Vagina (tissue), 2 donors: ENCODE measurements at regions not wholly inside any gene's neighbourhood (a gene's known extent, or its start where the extent isn't known, plus 50 kb on each side); places are given as distances from the start of the nearest gene placed in this dataset.

Source experiments
- DNase-seq, 2 donors: peaks; one replicate each; pipeline ENCODE4 v3.0.0-alpha.2; 2017; ENCODE audit errors: extremely low spot score in 2 of 2
- H3K27ac ChIP-seq: fragments of 200-600 bp; sonication (generic); one replicate; pipeline ENCODE4 v1.5.1; 2019
- H3K27me3 ChIP-seq: fragments of 200-600 bp; sonication (generic); one replicate; pipeline ENCODE4 v1.5.1; 2019
- H3K36me3 ChIP-seq, 2 donors: fragments of 200-600 bp; sonication (generic); one replicate each; pipeline ENCODE4 v1.5.1; 2017 to 2019
- H3K4me1 ChIP-seq: fragments of 200-600 bp; sonication (generic); one replicate; pipeline ENCODE4 v1.5.1; 2019
- H3K4me3 ChIP-seq, 2 donors: fragments of 200-600 bp; sonication (generic); 1 replicate in 1 of 2; 2 replicates in 1 of 2; pipeline ENCODE4 v1.5.1; 2016 to 2019
- H3K9me3 ChIP-seq: fragments of 200-600 bp; sonication (generic); one replicate; pipeline ENCODE4 v1.5.1; 2019
- CTCF ChIP-seq, 3 experiments: fragments of 450-650 bp in 2 of 3; fragments of 200-600 bp in 1 of 3; sonication (generic) in 1 of 3; IDR thresholded peaks; one replicate each; pipeline ENCODE4 v1.5.1; 2017 to 2019; ENCODE audit warnings: antibody characterized with exemption in 3 of 3, mild to moderate bottlenecking in 2 of 3, moderate library complexity in 2 of 3
- POLR2A ChIP-seq, 2 donors: fragments of 450-650 bp; IDR thresholded peaks; one replicate each; pipeline ENCODE4 v1.6.1; 2017; ENCODE audit warnings: antibody characterized with exemption in 2 of 2, mild to moderate bottlenecking in 2 of 2, moderate library complexity in 2 of 2
- POLR2AphosphoS5 ChIP-seq, 2 donors: sonication (generic); formaldehyde crosslinking; IDR thresholded peaks; one replicate each; pipeline ENCODE4 v1.9.0; 2017; ENCODE audit warnings: antibody characterized with exemption in 2 of 2, mild to moderate bottlenecking in 2 of 2, low read depth in 1 of 2; ENCODE audit not compliant: insufficient read depth in 1 of 2
- intact Hi-C: fragments of 100-400 bp; cut with DNase I; formaldehyde crosslinking; loops from one replicate; pipeline ENCODE4 v1.15.1; 2023

DNA sequence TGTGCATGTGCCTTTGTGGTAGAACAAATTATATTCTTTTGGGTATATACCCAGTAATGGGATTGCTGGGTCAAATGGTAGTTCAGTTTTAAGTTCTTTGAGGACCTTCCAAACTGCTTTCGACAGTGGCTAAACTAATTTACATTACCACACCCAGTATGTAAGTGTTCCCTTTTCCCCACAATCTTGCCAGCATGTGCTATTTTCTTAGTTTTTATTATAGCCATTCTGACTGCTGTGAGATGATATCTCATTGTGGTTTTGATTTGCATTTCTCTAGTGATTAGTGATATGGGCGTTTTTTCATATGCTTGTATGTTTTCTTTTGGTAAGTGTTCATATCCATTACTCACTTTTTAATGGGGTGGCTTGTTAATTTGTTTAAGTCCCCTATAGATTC lies 251.6 kb upstream of the DEFB112 start:
- no peak overlapping the region for H3K4me3 ChIP-seq
- no peak overlapping the region for H3K27ac ChIP-seq
- intact Hi-C loops: no loop called here
- no peak for DNase-seq
- no peaks in the 10 kb centered on the region for H3K27me3 ChIP-seq
- no peaks in the 10 kb centered on the region for H3K4me1 ChIP-seq
- TF ChIP-seq CTCF (IDR thresholded peaks at IDR 0.05) (no peak), POLR2A (IDR thresholded peaks at IDR 0.05) (no peak), POLR2AphosphoS5 (IDR thresholded peaks at IDR 0.05; ENCODE audit: insufficient read depth in 1 of 2, low read depth in 1 of 2) (no peak)
- H3K36me3 ChIP-seq: no peaks in the 10 kb centered on the region
- H3K9me3 ChIP-seq: no peaks in the 10 kb centered on the region

- intact Hi-C loops: no loop called here
Measured at GRCh38 chr6:50305660-50306059, 255.9 kb upstream of the DEFB112 start.

DNA sequence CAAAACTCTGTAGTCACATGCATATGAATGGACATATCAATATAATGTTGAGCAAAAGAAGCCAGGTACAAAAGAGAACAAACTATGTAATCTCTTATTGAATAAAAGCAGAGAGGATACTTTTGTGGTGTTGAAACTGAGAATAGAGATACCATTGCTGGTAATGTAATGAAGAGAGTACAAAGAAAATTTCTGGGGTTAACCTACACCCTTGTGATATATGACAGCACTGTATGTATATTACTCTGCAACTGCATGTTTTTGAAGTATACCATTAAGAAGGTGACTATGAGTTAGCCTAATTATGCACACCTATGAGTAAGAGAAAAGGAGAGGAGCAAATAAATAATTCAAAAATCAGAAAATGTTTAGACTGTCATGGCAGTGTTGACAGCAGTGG lies 268.8 kb upstream of the DEFB112 start:
- DNase-seq: no peak
- Histone ChIP-seq H3K4me1 (no peaks in the 10 kb centered on the region), H3K9me3 (no peaks in the 10 kb centered on the region), H3K27me3 (no peaks in the 10 kb centered on the region), H3K27ac (no peak overlapping the region), H3K36me3 (no peaks in the 10 kb centered on the region), H3K4me3 (no peak overlapping the region)
- no peak for TF ChIP-seq POLR2AphosphoS5 (IDR thresholded peaks at IDR 0.05; ENCODE audit: insufficient read depth in 1 of 2, low read depth in 1 of 2)
- TF ChIP-seq CTCF (IDR thresholded peaks at IDR 0.05): no peak
- no peak for TF ChIP-seq POLR2A (IDR thresholded peaks at IDR 0.05)
- intact Hi-C loops: no loop called here

More at GRCh38 chr6:50305660-50306059, 255.9 kb upstream of the DEFB112 start:
- H3K36me3 ChIP-seq: no peaks in the 10 kb centered on the region
- H3K4me3 ChIP-seq: no peak overlapping the region
- no peak overlapping the region for H3K27ac ChIP-seq
- H3K27me3 ChIP-seq: no peaks in the 10 kb centered on the region
- no peaks in the 10 kb centered on the region for H3K9me3 ChIP-seq
- no peak for TF ChIP-seq POLR2A (IDR thresholded peaks at IDR 0.05)
- TF ChIP-seq CTCF (IDR thresholded peaks at IDR 0.05): no peak
- TF ChIP-seq POLR2AphosphoS5 (IDR thresholded peaks at IDR 0.05; ENCODE audit: insufficient read depth in 1 of 2, low read depth in 1 of 2): no peak
- H3K4me1 ChIP-seq: no peaks in the 10 kb centered on the region
- DNase-seq: no peak

- no peak overlapping the region for H3K4me3 ChIP-seq
- TF ChIP-seq POLR2AphosphoS5 (IDR thresholded peaks at IDR 0.05; ENCODE audit: insufficient read depth in 1 of 2, low read depth in 1 of 2): no peak
- no peak for TF ChIP-seq CTCF (IDR thresholded peaks at IDR 0.05)
- no peak for TF ChIP-seq POLR2A (IDR thresholded peaks at IDR 0.05)
- DNase-seq: no peak
- no peaks in the 10 kb centered on the region for H3K27me3 ChIP-seq
- H3K36me3 ChIP-seq: no peaks in the 10 kb centered on the region
- H3K27ac ChIP-seq: no peak overlapping the region
- H3K4me1 ChIP-seq: no peaks in the 10 kb centered on the region
- H3K9me3 ChIP-seq: no peaks in the 10 kb centered on the region
- intact Hi-C loops: no loop called here
Measured at GRCh38 chr6:50330347-50330746, 280.6 kb upstream of the DEFB112 start.

DNA sequence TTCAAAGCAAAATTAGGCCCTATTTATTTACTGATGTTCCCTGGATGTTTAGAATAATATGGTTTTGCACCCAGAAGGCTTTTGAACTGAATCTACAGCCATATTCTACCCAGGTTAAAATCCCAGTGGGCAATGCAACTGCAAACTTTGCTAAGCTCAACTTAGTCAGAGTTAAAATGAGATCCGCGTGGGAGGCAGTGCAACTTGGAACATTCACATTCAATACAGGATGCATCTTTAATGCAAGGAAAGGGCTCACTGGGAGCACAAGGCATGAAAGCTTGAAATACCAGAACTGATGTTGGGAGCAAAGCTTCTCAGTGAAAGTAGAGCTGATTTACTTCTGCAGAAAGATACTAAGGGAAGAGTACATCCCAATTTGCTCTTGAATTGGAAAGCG lies 281.2 kb upstream of the DEFB112 start:
- no peak for DNase-seq
- H3K4me1 ChIP-seq: no peaks in the 10 kb centered on the region
- no peak overlapping the region for H3K4me3 ChIP-seq
- no peak for TF ChIP-seq POLR2AphosphoS5 (IDR thresholded peaks at IDR 0.05; ENCODE audit: insufficient read depth in 1 of 2, low read depth in 1 of 2)
- no peak for TF ChIP-seq CTCF (IDR thresholded peaks at IDR 0.05)
- no peak for TF ChIP-seq POLR2A (IDR thresholded peaks at IDR 0.05)
- intact Hi-C loops: no loop called here
- no peaks in the 10 kb centered on the region for H3K36me3 ChIP-seq
- no peaks in the 10 kb centered on the region for H3K9me3 ChIP-seq
- H3K27me3 ChIP-seq: no peaks in the 10 kb centered on the region
- H3K27ac ChIP-seq: no peak overlapping the region
